ENCODE measurements at regions not wholly inside any gene's neighbourhood (a gene's known extent, or its start where the extent isn't known, plus 50 kb on each side); places are given as distances from the start of the nearest gene placed in this dataset.

DNA sequence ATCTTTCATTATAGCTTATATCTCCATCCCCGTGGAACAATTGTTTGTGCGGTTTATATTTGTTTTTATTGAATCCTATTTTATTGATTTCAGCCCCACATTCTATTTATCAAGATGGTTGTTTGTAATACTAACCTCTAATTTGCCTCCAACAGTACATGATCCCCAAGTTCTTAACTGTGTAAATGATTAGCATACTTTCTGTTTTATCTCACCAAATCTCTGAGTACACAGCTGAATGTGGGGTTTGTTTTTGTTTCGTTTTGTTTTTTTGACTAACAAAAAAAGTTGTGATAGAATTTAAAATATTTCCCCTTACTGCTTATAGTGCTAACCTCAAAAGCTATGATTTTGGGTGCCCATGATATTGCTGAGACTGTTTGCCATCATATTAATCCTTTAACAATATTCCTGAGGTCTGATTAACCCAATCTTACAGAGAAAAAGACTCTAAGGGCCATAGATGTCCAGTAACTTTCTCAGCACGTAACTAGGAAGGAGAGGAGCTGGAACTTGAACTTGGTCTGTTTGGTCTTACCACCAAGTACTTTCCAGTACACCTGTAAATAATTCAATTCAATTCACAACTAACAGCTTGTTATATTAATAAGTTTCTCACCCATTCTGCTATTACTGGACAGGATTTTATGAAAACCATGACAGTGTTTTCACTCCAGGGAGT is 789.8 kb downstream of the TUSC7 start:
- Histone ChIP-seq H3K4me1 (replicated peaks) (no peaks in the 10 kb centered on the region), H3K27ac (no peak overlapping the region), H3K4me3 (no peak overlapping the region), H3K9me3 (no peaks in the 10 kb centered on the region), H3K27me3 (replicated peaks; ENCODE audit: insufficient read depth) (no peaks in the 10 kb centered on the region), H3K36me3 (no peaks in the 10 kb centered on the region)
- TF ChIP-seq, protein P1, sequence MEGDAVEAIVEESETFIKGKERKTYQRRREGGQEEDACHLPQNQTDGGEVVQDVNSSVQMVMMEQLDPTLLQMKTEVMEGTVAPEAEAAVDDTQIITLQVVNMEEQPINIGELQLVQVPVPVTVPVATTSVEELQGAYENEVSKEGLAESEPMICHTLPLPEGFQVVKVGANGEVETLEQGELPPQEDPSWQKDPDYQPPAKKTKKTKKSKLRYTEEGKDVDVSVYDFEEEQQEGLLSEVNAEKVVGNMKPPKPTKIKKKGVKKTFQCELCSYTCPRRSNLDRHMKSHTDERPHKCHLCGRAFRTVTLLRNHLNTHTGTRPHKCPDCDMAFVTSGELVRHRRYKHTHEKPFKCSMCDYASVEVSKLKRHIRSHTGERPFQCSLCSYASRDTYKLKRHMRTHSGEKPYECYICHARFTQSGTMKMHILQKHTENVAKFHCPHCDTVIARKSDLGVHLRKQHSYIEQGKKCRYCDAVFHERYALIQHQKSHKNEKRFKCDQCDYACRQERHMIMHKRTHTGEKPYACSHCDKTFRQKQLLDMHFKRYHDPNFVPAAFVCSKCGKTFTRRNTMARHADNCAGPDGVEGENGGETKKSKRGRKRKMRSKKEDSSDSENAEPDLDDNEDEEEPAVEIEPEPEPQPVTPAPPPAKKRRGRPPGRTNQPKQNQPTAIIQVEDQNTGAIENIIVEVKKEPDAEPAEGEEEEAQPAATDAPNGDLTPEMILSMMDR (IDR thresholded peaks at IDR 0.05): no peak
- no peak for TF ChIP-seq POLR2A (IDR thresholded peaks at IDR 0.05)
- TF ChIP-seq POLR2AphosphoS5 (IDR thresholded peaks at IDR 0.05): no peak
- no peak for DNase-seq (ENCODE audit: low spot score)
- intact Hi-C loops (cut with DNase I): no loop called here
- WGBS: 66% methylated on average over 4 of the region's 4 CpGs

DNA sequence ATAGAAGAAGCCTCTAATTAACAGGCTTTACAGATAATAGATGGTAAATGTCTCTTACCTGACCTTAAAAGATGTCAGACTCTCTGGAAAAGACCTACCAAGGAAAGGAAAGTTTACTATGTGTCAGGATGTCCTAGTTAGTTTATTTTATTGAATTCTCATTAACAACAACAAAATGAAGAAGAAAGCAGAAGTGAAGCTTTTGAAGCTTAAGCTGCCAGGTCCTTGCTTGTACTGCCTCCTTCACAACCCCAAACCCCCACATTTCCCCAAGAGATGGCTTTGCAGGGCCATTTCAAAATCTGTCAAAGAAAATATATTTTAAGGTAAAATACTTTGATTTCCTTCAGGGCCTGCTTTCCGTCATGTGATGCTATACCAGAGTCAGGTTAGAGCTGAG is 798.4 kb downstream of the TUSC7 start:
- Histone ChIP-seq H3K9me3 (no peaks in the 10 kb centered on the region), H3K27me3 (replicated peaks; ENCODE audit: insufficient read depth) (no peaks in the 10 kb centered on the region), H3K36me3 (no peaks in the 10 kb centered on the region), H3K4me1 (replicated peaks) (no peaks in the 10 kb centered on the region), H3K4me3 (no peak overlapping the region), H3K27ac (no peak overlapping the region)
- WGBS: 97% methylated on average over 1 of the region's 1 CpG
- intact Hi-C loops (cut with DNase I): no loop called here
- DNase-seq (ENCODE audit: low spot score): no peak
- TF ChIP-seq POLR2A (IDR thresholded peaks at IDR 0.05): no peak
- no peak for TF ChIP-seq POLR2AphosphoS5 (IDR thresholded peaks at IDR 0.05)
- TF ChIP-seq, protein P1 (IDR thresholded peaks at IDR 0.05): no peak

- 96% methylated on average over 1 of the region's 1 CpG for WGBS
- Histone ChIP-seq H3K36me3 (no peaks in the 10 kb centered on the region), H3K27me3 (replicated peaks; ENCODE audit: insufficient read depth) (no peaks in the 10 kb centered on the region), H3K4me1 (replicated peaks) (no peaks in the 10 kb centered on the region), H3K27ac (no peak overlapping the region), H3K4me3 (no peak overlapping the region), H3K9me3 (no peaks in the 10 kb centered on the region)
- DNase-seq (ENCODE audit: low spot score): no peak
- intact Hi-C loops (cut with DNase I): no loop called here
- TF ChIP-seq POLR2AphosphoS5 (IDR thresholded peaks at IDR 0.05) (no peak), POLR2A (IDR thresholded peaks at IDR 0.05) (no peak)
- TF ChIP-seq, protein P1 (IDR thresholded peaks at IDR 0.05): no peak
These were observed 800.3 kb downstream of the TUSC7 start for GRCh38 chr3:117509858-117510257.

GRCh38 chr3:117510396-117510795 is 800.8 kb downstream of the TUSC7 start:
- DNase-seq (ENCODE audit: low spot score): no peak
- H3K27me3 ChIP-seq (replicated peaks; ENCODE audit: insufficient read depth): no peaks in the 10 kb centered on the region
- TF ChIP-seq, protein P1 (IDR thresholded peaks at IDR 0.05): no peak
- TF ChIP-seq POLR2A (IDR thresholded peaks at IDR 0.05) (no peak), POLR2AphosphoS5 (IDR thresholded peaks at IDR 0.05) (no peak)
- no peak overlapping the region for H3K4me3 ChIP-seq
- no peak overlapping the region for H3K27ac ChIP-seq
- H3K4me1 ChIP-seq (replicated peaks): no peaks in the 10 kb centered on the region
- H3K9me3 ChIP-seq: no peaks in the 10 kb centered on the region
- intact Hi-C loops (cut with DNase I): no loop called here
- no peaks in the 10 kb centered on the region for H3K36me3 ChIP-seq
- 52% methylated on average over 1 of the region's 1 CpG for WGBS

GRCh38 chr3:117512975-117513374 is 803.4 kb downstream of the TUSC7 start:
- H3K4me1 ChIP-seq (replicated peaks): no peaks in the 10 kb centered on the region
- 70% methylated on average over 1 of the region's 1 CpG for WGBS
- no peak for DNase-seq (ENCODE audit: low spot score)
- H3K27ac ChIP-seq: no peak overlapping the region
- intact Hi-C loops (cut with DNase I): no loop called here
- no peaks in the 10 kb centered on the region for H3K9me3 ChIP-seq
- no peaks in the 10 kb centered on the region for H3K27me3 ChIP-seq (replicated peaks; ENCODE audit: insufficient read depth)
- TF ChIP-seq POLR2AphosphoS5 (IDR thresholded peaks at IDR 0.05) (no peak), POLR2A (IDR thresholded peaks at IDR 0.05) (no peak)
- TF ChIP-seq, protein P1 (IDR thresholded peaks at IDR 0.05): no peak
- H3K36me3 ChIP-seq: no peaks in the 10 kb centered on the region
- no peak overlapping the region for H3K4me3 ChIP-seq

Measured in prostate gland (tissue), 2 donors.